Kasumi-1 (cell line): ENCODE measurements at regions not wholly inside any gene's neighbourhood (a gene's known extent, or its start where the extent isn't known, plus 50 kb on each side); places are given as distances from the start of the nearest gene placed in this dataset.

Experiments used
- DNase-seq, 2 experiments: peaks; one replicate each; lab custom pipeline; 2025; lab: John Stamatoyannopoulos, UW

- no peak for DNase-seq
These were observed 619.0 kb downstream of the CDH18 start for GRCh38 chr5:19369048-19369447.

- no peak for DNase-seq
These were observed 618.4 kb downstream of the CDH18 start for GRCh38 chr5:19369561-19369960.

GRCh38 chr5:19370655-19371386, 617.2 kb downstream of the CDH18 start:
- no peak for DNase-seq

GRCh38 chr5:19388391-19388790, 599.6 kb downstream of the CDH18 start:
- no peak for DNase-seq

GRCh38 chr5:19401032-19401431, 587.0 kb downstream of the CDH18 start:
- DNase-seq: no peak

GRCh38 chr5:19406576-19407365, 581.2 kb downstream of the CDH18 start:
- DNase-seq: no peak

- DNase-seq: no peak
These were observed 579.9 kb downstream of the CDH18 start for GRCh38 chr5:19408149-19408548.

- DNase-seq: no peak
These were observed 576.1 kb downstream of the CDH18 start for GRCh38 chr5:19411936-19412335.
